ENCODE measurements at regions not wholly inside any gene's neighbourhood (a gene's known extent, or its start where the extent isn't known, plus 50 kb on each side); places are given as distances from the start of the nearest gene placed in this dataset.

DNA sequence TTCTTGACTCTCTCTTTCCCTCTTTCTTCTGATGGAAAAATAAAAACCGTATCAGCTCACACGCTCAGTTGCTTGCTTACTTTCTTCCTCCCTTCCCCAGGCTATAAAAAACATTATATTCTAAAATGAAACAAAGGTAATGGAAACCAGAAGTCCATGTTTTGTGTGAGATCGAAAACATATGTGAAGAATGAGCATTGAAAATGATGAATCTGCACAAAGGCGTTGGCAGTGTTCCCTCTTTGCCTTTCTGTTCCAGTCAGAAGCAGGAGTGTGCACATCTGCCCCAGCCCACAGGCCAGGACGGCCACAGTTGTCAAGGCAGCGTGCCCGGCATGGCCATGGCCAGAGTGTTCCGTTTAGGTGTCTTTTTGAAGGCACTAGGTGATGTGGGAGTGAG is 185.3 kb upstream of the USP24 start:
- H3K27ac Mint-ChIP-seq, result no peak overlapping the region
- H3K9me3 Mint-ChIP-seq, result peaks cover 10% of the 10 kb centered on the region
- DNase-seq, result no peak
- peaks cover 15% of the 10 kb centered on the region for H3K27me3 Mint-ChIP-seq (ENCODE audit: low read depth, poor library complexity)
- TF ChIP-seq, protein P1, sequence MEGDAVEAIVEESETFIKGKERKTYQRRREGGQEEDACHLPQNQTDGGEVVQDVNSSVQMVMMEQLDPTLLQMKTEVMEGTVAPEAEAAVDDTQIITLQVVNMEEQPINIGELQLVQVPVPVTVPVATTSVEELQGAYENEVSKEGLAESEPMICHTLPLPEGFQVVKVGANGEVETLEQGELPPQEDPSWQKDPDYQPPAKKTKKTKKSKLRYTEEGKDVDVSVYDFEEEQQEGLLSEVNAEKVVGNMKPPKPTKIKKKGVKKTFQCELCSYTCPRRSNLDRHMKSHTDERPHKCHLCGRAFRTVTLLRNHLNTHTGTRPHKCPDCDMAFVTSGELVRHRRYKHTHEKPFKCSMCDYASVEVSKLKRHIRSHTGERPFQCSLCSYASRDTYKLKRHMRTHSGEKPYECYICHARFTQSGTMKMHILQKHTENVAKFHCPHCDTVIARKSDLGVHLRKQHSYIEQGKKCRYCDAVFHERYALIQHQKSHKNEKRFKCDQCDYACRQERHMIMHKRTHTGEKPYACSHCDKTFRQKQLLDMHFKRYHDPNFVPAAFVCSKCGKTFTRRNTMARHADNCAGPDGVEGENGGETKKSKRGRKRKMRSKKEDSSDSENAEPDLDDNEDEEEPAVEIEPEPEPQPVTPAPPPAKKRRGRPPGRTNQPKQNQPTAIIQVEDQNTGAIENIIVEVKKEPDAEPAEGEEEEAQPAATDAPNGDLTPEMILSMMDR (IDR thresholded peaks at IDR 0.05), result no peak
- no peaks in the 10 kb centered on the region for H3K36me3 Mint-ChIP-seq (ENCODE audit: low read depth)
- H3K4me1 Mint-ChIP-seq, result no peaks in the 10 kb centered on the region
- H3K4me3 Mint-ChIP-seq, result no peak overlapping the region

DNA sequence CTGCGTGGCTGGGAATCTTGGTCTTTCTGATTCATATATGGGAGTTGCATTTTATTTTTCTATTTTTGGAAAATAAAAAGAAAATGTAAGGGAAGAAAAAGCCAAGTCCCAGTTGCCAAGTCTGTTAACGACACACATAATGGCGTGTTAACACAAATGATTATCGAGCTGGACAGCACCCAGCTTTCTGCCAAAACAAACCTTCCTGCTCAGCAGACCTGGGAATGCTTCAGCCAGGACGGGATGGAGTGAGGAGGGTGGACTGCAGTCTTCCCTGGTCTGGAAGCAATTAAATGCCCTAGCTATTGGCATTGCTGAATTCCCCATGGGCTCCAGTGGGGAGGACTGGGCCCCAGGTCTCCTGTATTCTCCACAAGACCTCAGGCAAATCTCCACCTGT is 184.2 kb upstream of the USP24 start:
- Mint-ChIP-seq H3K9me3 (peaks cover 8% of the 10 kb centered on the region), H3K4me3 (no peak overlapping the region), H3K36me3 (ENCODE audit: low read depth) (no peaks in the 10 kb centered on the region), H3K27ac (no peak overlapping the region), H3K27me3 (ENCODE audit: low read depth, poor library complexity) (peaks cover 18% of the 10 kb centered on the region), H3K4me1 (no peaks in the 10 kb centered on the region)
- TF ChIP-seq, protein P1 (IDR thresholded peaks at IDR 0.05), result no peak
- DNase-seq, result no peak

DNA sequence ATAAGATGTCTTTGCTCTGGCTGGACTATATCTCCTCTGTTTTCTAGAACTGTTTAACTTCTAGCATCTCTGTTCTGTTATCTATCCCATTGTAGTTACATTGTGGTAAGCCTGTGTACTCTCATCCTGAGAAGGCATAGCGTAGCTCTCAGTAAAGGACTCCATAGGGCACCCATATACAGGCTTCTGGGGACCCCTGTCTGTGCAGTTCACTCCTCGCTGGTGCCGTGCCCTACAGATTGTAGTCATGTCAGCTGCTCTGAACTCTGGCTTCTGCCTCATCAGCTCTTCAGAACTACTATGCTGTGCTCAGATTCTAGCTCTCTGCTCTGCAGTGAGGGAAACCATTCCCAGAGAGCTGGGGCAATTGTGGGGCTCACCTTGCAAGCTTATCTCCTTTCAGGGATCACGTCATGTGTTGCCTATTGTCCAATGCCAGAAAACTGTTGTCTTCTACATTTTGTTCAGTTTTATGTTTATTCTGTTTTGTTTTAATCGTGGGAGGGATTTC is 181.3 kb upstream of the USP24 start:
- DNase-seq, result no peak
- peaks cover 22% of the 10 kb centered on the region for H3K27me3 Mint-ChIP-seq (ENCODE audit: low read depth, poor library complexity)
- TF ChIP-seq, protein P1 (IDR thresholded peaks at IDR 0.05), result no peak
- H3K4me1 Mint-ChIP-seq, result no peaks in the 10 kb centered on the region
- H3K9me3 Mint-ChIP-seq, result peaks cover 34% of the 10 kb centered on the region
- H3K4me3 Mint-ChIP-seq, result no peak overlapping the region
- H3K36me3 Mint-ChIP-seq (ENCODE audit: low read depth), result no peaks in the 10 kb centered on the region
- H3K27ac Mint-ChIP-seq, result no peak overlapping the region

DNA sequence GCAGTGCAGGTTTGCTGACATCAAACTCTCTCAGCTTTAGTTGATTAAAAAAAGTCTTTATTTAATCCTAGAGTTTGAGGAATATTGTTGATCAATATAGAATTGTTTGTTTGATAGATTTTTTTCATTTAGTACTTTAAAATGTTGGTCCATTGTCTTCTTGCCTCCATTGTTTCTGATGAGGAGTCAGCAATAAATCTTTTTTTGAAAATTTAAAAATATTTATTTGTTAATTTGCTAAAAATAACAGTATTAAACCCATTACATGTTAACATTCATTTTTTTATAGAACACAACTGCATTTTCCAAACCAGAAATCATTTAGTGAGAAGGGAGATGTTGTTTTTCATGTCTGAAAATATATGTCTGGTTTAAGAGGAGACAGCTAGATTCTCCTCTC is 173.8 kb upstream of the USP24 start:
- H3K9me3 Mint-ChIP-seq, result peaks cover 58% of the 10 kb centered on the region

DNA sequence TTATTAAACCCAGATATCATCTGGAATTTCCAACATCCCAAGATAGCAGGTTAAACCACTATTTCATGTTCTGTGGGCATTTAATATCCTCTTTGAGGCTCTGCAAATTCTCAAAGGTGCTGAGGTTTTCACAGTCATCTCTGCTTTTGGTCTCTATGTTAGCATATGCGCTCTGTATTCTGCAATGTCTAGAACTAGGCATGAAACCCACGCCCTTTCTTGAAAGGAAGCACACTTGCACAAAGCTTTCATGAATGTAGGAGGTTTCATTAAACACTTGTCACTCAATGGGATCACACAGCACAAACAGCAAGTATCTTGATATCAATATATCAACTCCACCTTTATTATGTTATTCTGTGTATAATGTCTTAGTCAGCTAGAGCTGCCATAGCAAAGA is 172.0 kb upstream of the USP24 start:
- no peaks in the 10 kb centered on the region for H3K4me1 Mint-ChIP-seq
- H3K4me3 Mint-ChIP-seq, result no peak overlapping the region
- no peak overlapping the region for H3K27ac Mint-ChIP-seq
- peaks cover 4% of the 10 kb centered on the region for H3K36me3 Mint-ChIP-seq (ENCODE audit: low read depth)
- peaks cover 44% of the 10 kb centered on the region for H3K9me3 Mint-ChIP-seq
- H3K27me3 Mint-ChIP-seq (ENCODE audit: low read depth, poor library complexity), result peaks cover 17% of the 10 kb centered on the region
- TF ChIP-seq, protein P1 (IDR thresholded peaks at IDR 0.05), result no peak
- no peak for DNase-seq

More for the DNA sequence above, 173.8 kb upstream of the USP24 start:
- TF ChIP-seq, protein P1 (IDR thresholded peaks at IDR 0.05), result no peak
- no peak for DNase-seq
- Mint-ChIP-seq H3K27me3 (ENCODE audit: low read depth, poor library complexity) (peaks cover 20% of the 10 kb centered on the region), H3K36me3 (ENCODE audit: low read depth) (peaks cover 4% of the 10 kb centered on the region), H3K4me3 (no peak overlapping the region), H3K4me1 (no peaks in the 10 kb centered on the region), H3K27ac (no peak overlapping the region)

DNA sequence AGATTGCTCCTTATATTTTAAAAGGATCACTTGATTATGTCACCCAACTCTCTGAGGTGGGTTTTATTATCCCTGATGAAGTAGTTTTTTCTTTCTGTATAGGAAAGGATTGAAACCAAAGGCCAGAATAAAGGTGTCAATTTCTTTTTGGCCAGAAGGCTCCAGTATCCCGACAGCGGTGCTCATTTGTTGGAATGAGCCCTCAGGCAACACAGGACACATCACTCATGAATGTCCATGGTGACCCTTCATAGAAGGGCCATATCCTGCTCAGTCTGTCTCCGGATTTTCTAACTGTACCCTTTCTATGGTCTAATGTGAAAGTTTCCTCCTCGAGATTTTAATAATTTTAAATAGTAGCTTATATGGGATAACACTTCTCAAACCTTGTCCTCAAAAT is 171.3 kb upstream of the USP24 start:
- Mint-ChIP-seq H3K9me3 (peaks cover 37% of the 10 kb centered on the region), H3K27ac (peak overlapping the region; percentile 33), H3K4me3 (no peak overlapping the region), H3K27me3 (ENCODE audit: low read depth, poor library complexity) (peaks cover 21% of the 10 kb centered on the region), H3K36me3 (ENCODE audit: low read depth) (peaks cover 4% of the 10 kb centered on the region), H3K4me1 (no peaks in the 10 kb centered on the region)
- TF ChIP-seq, protein P1 (IDR thresholded peaks at IDR 0.05), result no peak
- no peak for DNase-seq

Measured in nephron progenitor cell (in vitro differentiated cells).